ENCODE measurements at regions not wholly inside any gene's neighbourhood (a gene's known extent, or its start where the extent isn't known, plus 50 kb on each side); places are given as distances from the start of the nearest gene placed in this dataset.

DNA sequence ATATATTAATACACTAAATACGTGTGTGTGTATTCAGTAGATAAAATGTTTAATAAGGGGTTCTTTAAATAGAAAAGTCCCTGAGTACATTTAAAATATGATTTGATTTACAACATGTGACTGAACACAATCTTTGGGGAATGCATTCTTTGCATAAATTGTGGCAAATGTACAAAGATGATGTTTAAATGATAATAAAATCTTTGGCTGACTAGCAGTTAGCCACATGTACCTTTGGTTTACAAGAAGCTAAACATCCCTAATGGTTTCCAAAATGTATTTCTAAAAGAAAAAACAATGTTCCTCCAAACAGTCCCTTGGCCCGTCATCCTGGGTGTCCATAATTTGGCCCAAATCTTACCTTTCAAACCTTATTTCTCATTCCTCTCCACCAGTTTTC, 106.4 kb upstream of the MARK1 start:
- FAIRE-seq (no peak), ATAC-seq (no peak), DNase-seq (ENCODE audit: extremely low read depth in 1 of 4, low spot score in 3 of 4) (no peak)
- Histone ChIP-seq H3K27ac (ENCODE audit: extremely low read depth, low read depth, low read length) (no peak overlapping the region), H3K9me3 (replicated peaks; ENCODE audit: control insufficient read depth, insufficient read depth, low read depth, low read length) (no peaks in the 10 kb centered on the region), H3K79me2 (ENCODE audit: control insufficient read depth, insufficient read depth, low read length) (no peaks in the 10 kb centered on the region), H3K4me3 (no peak overlapping the region), H3K4me2 (ENCODE audit: insufficient read depth, low read length) (no peak overlapping the region), H3K36me3 (ENCODE audit: control insufficient read depth, insufficient read depth, low read length) (no peaks in the 10 kb centered on the region), H3K4me1 (replicated peaks in 1 of 2; ENCODE audit: control insufficient read depth in 2 of 2, insufficient read depth in 2 of 2, low read length in 2 of 2) (no peaks in the 10 kb centered on the region), H2AFZ (ENCODE audit: low read depth, low read length) (no peak overlapping the region), H3K27me3 (ENCODE audit: control insufficient read depth in 2 of 2, insufficient read depth in 2 of 2, low read length in 2 of 2) (no peaks in the 10 kb centered on the region), H3K9me1 (ENCODE audit: control insufficient read depth, insufficient read depth, low read length) (no peaks in the 10 kb centered on the region), H3K9ac (ENCODE audit: insufficient read depth in 1 of 2, low read depth in 2 of 2, low read length in 2 of 2) (no peak overlapping the region), H4K20me1 (replicated peaks; ENCODE audit: control insufficient read depth, insufficient read depth, low read length) (no peaks in the 10 kb centered on the region; the same call in 1 of the 2 replicates)
- in situ Hi-C loops (cut with MboI) = no loop called here
- intact Hi-C loops (cut with micrococcal nuclease) = no loop called here
- BruUV-seq (replicated peaks) = no TSS peak
- ChIA-PET CTCF (ENCODE audit: low intra/inter-chr PET ratio) (no interaction called here), POLR2A (no interaction called here)
- 0% methylated on average over 2 of the region's 2 CpGs for WGBS (ENCODE audit: insufficient coverage, low coverage, missing lambda C conversion rate)
- TF ChIP-seq ZNF277 (CRISPR knock-in tag; IDR thresholded peaks at IDR 0.05; ENCODE audit: borderline replicate concordance) (no peak), TCF15 (CRISPR knock-in tag; IDR thresholded peaks at IDR 0.05) (no peak), SMARCA5 (IDR thresholded peaks at IDR 0.05) (no peak), ZNF512 (tag; IDR thresholded peaks at IDR 0.05) (no peak), DEAF1 (CRISPR knock-in tag; IDR thresholded peaks at IDR 0.05) (no peak), HDAC2 (IDR thresholded peaks at IDR 0.05) (no peak), HMG20B (CRISPR knock-in tag; IDR thresholded peaks at IDR 0.05) (no peak), SRSF9 (IDR thresholded peaks at IDR 0.05; ENCODE audit: borderline replicate concordance, low read depth, low read length) (no peak), ZFP30 (CRISPR knock-in tag; IDR thresholded peaks at IDR 0.05; ENCODE audit: borderline replicate concordance) (no peak)
- TF ChIP-seq, protein P1, sequence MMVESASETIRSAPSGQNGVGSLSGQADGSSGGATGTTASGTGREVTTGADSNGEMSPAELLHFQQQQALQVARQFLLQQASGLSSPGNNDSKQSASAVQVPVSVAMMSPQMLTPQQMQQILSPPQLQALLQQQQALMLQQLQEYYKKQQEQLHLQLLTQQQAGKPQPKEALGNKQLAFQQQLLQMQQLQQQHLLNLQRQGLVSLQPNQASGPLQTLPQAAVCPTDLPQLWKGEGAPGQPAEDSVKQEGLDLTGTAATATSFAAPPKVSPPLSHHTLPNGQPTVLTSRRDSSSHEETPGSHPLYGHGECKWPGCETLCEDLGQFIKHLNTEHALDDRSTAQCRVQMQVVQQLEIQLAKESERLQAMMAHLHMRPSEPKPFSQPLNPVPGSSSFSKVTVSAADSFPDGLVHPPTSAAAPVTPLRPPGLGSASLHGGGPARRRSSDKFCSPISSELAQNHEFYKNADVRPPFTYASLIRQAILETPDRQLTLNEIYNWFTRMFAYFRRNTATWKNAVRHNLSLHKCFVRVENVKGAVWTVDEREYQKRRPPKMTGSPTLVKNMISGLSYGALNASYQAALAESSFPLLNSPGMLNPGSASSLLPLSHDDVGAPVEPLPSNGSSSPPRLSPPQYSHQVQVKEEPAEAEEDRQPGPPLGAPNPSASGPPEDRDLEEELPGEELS (CRISPR knock-in tag; IDR thresholded peaks at IDR 0.05; ENCODE audit: borderline replicate concordance) = no peak
- TF ChIP-seq, protein P2, sequence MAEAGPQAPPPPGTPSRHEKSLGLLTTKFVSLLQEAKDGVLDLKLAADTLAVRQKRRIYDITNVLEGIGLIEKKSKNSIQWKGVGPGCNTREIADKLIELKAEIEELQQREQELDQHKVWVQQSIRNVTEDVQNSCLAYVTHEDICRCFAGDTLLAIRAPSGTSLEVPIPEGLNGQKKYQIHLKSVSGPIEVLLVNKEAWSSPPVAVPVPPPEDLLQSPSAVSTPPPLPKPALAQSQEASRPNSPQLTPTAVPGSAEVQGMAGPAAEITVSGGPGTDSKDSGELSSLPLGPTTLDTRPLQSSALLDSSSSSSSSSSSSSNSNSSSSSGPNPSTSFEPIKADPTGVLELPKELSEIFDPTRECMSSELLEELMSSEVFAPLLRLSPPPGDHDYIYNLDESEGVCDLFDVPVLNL (CRISPR knock-in tag; IDR thresholded peaks at IDR 0.05; ENCODE audit: low read depth) = no peak
- TF ChIP-seq, protein P3, sequence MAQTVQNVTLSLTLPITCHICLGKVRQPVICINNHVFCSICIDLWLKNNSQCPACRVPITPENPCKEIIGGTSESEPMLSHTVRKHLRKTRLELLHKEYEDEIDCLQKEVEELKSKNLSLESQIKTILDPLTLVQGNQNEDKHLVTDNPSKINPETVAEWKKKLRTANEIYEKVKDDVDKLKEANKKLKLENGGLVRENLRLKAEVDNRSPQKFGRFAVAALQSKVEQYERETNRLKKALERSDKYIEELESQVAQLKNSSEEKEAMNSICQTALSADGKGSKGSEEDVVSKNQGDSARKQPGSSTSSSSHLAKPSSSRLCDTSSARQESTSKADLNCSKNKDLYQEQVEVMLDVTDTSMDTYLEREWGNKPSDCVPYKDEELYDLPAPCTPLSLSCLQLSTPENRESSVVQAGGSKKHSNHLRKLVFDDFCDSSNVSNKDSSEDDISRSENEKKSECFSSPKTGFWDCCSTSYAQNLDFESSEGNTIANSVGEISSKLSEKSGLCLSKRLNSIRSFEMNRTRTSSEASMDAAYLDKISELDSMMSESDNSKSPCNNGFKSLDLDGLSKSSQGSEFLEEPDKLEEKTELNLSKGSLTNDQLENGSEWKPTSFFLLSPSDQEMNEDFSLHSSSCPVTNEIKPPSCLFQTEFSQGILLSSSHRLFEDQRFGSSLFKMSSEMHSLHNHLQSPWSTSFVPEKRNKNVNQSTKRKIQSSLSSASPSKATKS (CRISPR knock-in tag; IDR thresholded peaks at IDR 0.05) = no peak

Measured in K562 (cell line).